ENCODE measurements at regions not wholly inside any gene's neighbourhood (a gene's known extent, or its start where the extent isn't known, plus 50 kb on each side); places are given as distances from the start of the nearest gene placed in this dataset.

DNA sequence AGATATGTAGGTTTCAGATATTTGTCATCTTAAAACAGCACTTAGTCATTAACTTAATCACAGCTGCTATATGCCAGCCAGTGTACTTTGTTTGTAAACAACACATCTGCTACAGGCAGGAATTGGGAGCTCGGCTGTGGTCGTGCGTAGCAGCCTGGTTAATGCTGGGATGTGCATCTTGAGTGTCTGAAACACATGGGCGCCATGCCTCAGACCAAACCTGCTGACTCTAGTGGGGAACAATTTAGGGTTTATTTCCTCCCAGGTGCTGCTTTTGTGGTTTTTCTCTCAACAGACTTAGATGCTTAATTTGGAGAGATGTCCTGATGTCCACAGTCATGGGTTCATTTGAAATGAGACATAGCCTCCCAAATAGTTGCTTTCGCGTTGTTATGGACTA, 238.5 kb upstream of the TMTC4 start:
- Mint-ChIP-seq H3K4me3 (no peak overlapping the region), H3K27ac (no peak overlapping the region), H3K36me3 (ENCODE audit: insufficient read depth) (no peaks in the 10 kb centered on the region), H3K27me3 (peaks cover 35% of the 10 kb centered on the region in 2 donors), H3K4me1 (ENCODE audit: low read depth in 2 of 2) (no peaks in the 10 kb centered on the region), H3K9me3 (no peaks in the 10 kb centered on the region)
- DNase-seq (no peak), ATAC-seq (replicated peaks) (no peak)

DNA sequence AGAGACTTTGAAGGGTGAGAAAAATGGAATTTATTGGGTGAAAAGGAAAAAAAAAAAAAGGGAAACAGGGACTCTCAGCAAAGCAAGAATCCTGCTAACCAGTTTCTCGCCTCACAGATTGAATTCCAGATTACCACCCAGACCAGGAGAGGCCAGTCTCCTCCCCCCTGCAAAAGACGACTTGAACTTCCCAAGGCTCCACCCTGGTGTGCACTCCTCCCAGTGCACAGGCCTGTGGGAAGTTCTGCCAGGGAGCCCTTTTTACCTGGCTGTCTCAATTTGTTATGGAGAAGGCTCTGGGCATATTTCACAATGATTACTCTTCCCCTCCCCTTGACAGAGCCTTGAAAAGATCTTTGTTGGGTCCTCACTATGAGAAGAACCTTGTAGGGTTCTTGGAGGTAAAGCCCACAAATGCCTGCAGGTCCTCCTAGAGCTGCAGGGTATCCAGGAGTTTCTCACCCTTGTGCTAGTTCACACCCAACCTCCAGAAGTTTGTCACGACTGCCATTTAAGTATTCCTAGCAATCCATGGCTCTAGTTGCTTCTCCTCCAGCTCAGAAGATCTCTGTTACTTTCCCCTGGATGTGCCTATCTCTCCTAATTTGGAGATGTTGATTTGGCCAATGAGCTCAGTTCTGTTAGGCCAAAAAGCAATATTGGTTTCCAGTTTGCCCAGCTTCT, 229.8 kb upstream of the TMTC4 start:
- no peaks in the 10 kb centered on the region for H3K4me1 Mint-ChIP-seq (ENCODE audit: low read depth in 2 of 2)
- no peaks in the 10 kb centered on the region for H3K9me3 Mint-ChIP-seq
- ATAC-seq (replicated peaks) (no peak), DNase-seq (no peak)
- peaks cover 15 to 20% of the 10 kb centered on the region in 2 donors for H3K27me3 Mint-ChIP-seq
- no peaks in the 10 kb centered on the region for H3K36me3 Mint-ChIP-seq (ENCODE audit: insufficient read depth)
- H3K4me3 Mint-ChIP-seq, result no peak overlapping the region
- no peak overlapping the region for H3K27ac Mint-ChIP-seq

GRCh38 chr13:100899720-100900316, 225.2 kb upstream of the TMTC4 start:
- H3K36me3 Mint-ChIP-seq (ENCODE audit: insufficient read depth), result no peaks in the 10 kb centered on the region
- peaks cover 5 to 29% of the 10 kb centered on the region in 2 donors for H3K27me3 Mint-ChIP-seq
- H3K4me3 Mint-ChIP-seq, result no peak overlapping the region
- DNase-seq, result no peak
- ATAC-seq (replicated peaks), result no peak
- no peaks in the 10 kb centered on the region for H3K9me3 Mint-ChIP-seq
- H3K27ac Mint-ChIP-seq, result no peak overlapping the region
- H3K4me1 Mint-ChIP-seq (ENCODE audit: low read depth in 2 of 2), result no peaks in the 10 kb centered on the region

DNA sequence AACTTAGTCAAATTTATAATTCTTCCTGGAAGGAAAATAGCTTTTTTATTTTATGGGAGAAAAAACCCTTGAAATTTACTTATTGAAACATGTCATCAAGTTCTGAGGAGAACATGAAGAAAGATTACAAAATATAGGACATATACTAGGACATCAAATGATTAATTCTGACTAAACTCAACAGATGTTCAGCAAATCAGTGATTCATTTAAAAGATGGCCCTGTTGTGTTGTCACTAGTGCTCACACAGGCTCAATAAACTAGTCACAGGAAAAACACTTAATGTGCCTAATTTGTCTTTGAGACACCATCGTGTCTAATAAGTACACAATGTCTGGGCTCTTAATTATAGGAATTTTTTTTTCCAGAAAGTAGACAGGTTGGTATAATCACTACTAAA, 223.8 kb upstream of the TMTC4 start:
- no peak overlapping the region for H3K4me3 Mint-ChIP-seq
- H3K9me3 Mint-ChIP-seq, result no peaks in the 10 kb centered on the region
- no peaks in the 10 kb centered on the region for H3K4me1 Mint-ChIP-seq (ENCODE audit: low read depth in 2 of 2)
- DNase-seq, result no peak
- H3K27ac Mint-ChIP-seq, result no peak overlapping the region
- no peak for ATAC-seq (replicated peaks)
- H3K27me3 Mint-ChIP-seq, result peaks cover 8 to 15% of the 10 kb centered on the region in 2 donors
- H3K36me3 Mint-ChIP-seq (ENCODE audit: insufficient read depth), result no peaks in the 10 kb centered on the region

DNA sequence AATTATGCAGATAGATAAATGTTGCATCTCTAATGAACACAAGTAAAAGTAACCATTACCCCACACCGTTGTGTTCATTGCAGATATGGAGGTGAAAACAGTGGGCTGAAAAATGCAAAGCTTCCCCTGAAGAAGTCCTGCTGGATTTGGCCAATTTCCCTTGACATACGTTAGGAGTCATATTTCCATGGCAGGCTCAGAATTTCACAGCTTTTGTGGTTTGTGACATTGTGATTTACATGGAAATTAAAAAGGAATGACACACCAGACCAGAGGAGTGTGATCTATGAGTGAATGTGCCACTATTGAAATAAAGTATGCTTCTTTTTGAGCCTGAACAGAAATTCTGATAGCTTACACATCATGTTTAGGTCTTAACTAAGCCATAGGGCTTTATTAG, 221.1 kb upstream of the TMTC4 start:
- no peaks in the 10 kb centered on the region for H3K36me3 Mint-ChIP-seq (ENCODE audit: insufficient read depth)
- H3K27ac Mint-ChIP-seq, result no peak overlapping the region

DNA sequence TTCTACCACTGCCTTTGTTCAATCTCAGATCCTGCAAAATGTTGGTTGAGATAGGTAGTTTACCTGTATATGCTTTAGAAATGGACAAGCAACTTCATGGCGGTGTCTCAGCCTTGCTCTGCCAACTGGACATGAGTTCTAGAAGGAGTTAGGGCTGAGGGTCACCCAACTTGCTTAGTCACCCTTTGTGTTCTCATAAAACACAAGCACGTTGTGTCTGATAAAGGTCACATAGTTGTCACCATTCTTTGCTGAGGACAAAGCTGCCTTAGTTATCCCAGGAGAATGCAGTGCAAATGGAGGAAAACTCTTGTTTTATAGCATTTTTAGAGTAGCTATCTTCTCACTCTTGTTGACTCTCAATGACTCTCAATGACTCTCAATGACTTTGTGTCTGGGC, 218.4 kb upstream of the TMTC4 start:
- Mint-ChIP-seq H3K27me3 (peaks cover 11 to 12% of the 10 kb centered on the region in 2 donors), H3K36me3 (ENCODE audit: insufficient read depth) (no peaks in the 10 kb centered on the region), H3K27ac (no peak overlapping the region), H3K4me3 (no peak overlapping the region), H3K4me1 (ENCODE audit: low read depth in 2 of 2) (no peaks in the 10 kb centered on the region), H3K9me3 (no peaks in the 10 kb centered on the region)
- ATAC-seq (replicated peaks) (no peak), DNase-seq (no peak)

More for the DNA sequence above, 221.1 kb upstream of the TMTC4 start:
- Mint-ChIP-seq H3K4me1 (ENCODE audit: low read depth in 2 of 2) (no peaks in the 10 kb centered on the region), H3K9me3 (no peaks in the 10 kb centered on the region), H3K4me3 (no peak overlapping the region), H3K27me3 (peaks cover 11 to 12% of the 10 kb centered on the region in 2 donors)
- DNase-seq (no peak), ATAC-seq (replicated peaks) (no peak)

DNA sequence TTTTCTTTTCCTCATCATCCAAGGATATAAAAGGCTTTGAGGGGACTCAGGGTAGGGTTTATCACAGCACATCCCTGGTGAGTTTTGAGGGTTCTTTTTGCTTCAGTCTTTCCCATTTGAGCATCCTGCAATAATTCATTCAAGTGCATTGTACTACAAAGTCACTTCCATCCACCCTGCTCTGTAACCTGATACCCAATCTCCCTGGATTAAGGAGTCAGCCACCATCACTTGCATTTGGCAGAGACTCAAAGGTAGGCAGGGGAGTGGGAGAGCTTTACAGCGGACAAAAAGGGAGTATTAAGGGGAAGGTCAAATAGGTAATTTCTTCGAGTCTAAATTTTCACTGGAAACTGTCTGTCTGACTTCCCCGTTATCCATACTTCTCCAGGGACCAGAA, 216.1 kb upstream of the TMTC4 start:
- H3K27ac Mint-ChIP-seq, result no peak overlapping the region

DNA sequence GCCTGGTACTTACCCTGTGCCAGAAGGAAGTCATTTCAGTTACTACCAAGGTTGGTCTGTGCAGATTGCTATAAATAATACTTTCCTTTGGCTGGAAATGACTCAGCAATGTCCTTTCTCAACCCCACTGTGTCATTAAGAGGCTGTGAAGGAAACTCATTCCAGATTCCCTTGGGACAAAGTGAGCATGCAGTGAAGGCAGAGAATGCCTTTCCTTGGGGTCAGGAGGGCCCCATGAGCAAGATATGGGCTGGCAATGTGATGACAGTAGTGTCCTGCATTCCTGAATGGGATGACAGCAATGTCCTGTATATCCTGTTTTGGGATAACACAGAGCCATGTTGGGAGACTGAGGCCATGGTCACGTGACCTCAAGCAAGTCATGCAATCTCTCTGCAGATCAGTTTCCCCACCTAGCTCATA, 213.1 kb upstream of the TMTC4 start:
- ATAC-seq (replicated peaks), result no peak
- Mint-ChIP-seq H3K9me3 (peaks cover 0 to 1% of the 10 kb centered on the region in 2 donors), H3K4me3 (no peak overlapping the region), H3K27me3 (peaks cover 0 to 14% of the 10 kb centered on the region in 2 donors), H3K4me1 (ENCODE audit: low read depth in 2 of 2) (no peaks in the 10 kb centered on the region), H3K27ac (no peak overlapping the region), H3K36me3 (ENCODE audit: insufficient read depth) (no peaks in the 10 kb centered on the region)
- no peak for DNase-seq

More for the DNA sequence above, 216.1 kb upstream of the TMTC4 start:
- peaks cover 0 to 1% of the 10 kb centered on the region in 2 donors for H3K9me3 Mint-ChIP-seq
- peaks cover 0 to 25% of the 10 kb centered on the region in 2 donors for H3K27me3 Mint-ChIP-seq
- no peaks in the 10 kb centered on the region for H3K36me3 Mint-ChIP-seq (ENCODE audit: insufficient read depth)
- no peak overlapping the region for H3K4me3 Mint-ChIP-seq
- H3K4me1 Mint-ChIP-seq (ENCODE audit: low read depth in 2 of 2), result no peaks in the 10 kb centered on the region
- ATAC-seq (replicated peaks) (no peak), DNase-seq (no peak)

GRCh38 chr13:100883453-100883852, 208.9 kb upstream of the TMTC4 start:
- no peak for ATAC-seq (replicated peaks)

GRCh38 chr13:100881291-100881864, 206.8 kb upstream of the TMTC4 start:
- ATAC-seq (replicated peaks) (no peak), DNase-seq (no peak)
- Mint-ChIP-seq H3K9me3 (peaks cover 0 to 2% of the 10 kb centered on the region in 2 donors), H3K27me3 (peaks cover 17 to 25% of the 10 kb centered on the region in 2 donors), H3K4me1 (ENCODE audit: low read depth in 2 of 2) (no peaks in the 10 kb centered on the region), H3K27ac (no peak overlapping the region), H3K4me3 (no peak overlapping the region), H3K36me3 (ENCODE audit: insufficient read depth) (no peaks in the 10 kb centered on the region)

More at GRCh38 chr13:100883453-100883852, 208.9 kb upstream of the TMTC4 start:
- Mint-ChIP-seq H3K4me3 (no peak overlapping the region), H3K27me3 (peaks cover 25 to 29% of the 10 kb centered on the region in 2 donors), H3K9me3 (peaks cover 0 to 1% of the 10 kb centered on the region in 2 donors), H3K4me1 (ENCODE audit: low read depth in 2 of 2) (no peaks in the 10 kb centered on the region), H3K27ac (no peak overlapping the region), H3K36me3 (ENCODE audit: insufficient read depth) (no peaks in the 10 kb centered on the region)
- DNase-seq, result no peak

- H3K9me3 Mint-ChIP-seq, result peaks cover 0 to 7% of the 10 kb centered on the region in 2 donors
- H3K36me3 Mint-ChIP-seq (ENCODE audit: insufficient read depth), result no peaks in the 10 kb centered on the region
- ATAC-seq (replicated peaks) (no peak), DNase-seq (no peak)
- no peak overlapping the region for H3K4me3 Mint-ChIP-seq
- no peaks in the 10 kb centered on the region for H3K4me1 Mint-ChIP-seq (ENCODE audit: low read depth in 2 of 2)
- peaks cover 22 to 29% of the 10 kb centered on the region in 2 donors for H3K27me3 Mint-ChIP-seq
- no peak overlapping the region for H3K27ac Mint-ChIP-seq
These were observed 205.6 kb upstream of the TMTC4 start for GRCh38 chr13:100880166-100880565.

- Mint-ChIP-seq H3K27me3 (peaks cover 22 to 31% of the 10 kb centered on the region in 2 donors), H3K36me3 (ENCODE audit: insufficient read depth) (no peaks in the 10 kb centered on the region), H3K27ac (no peak overlapping the region), H3K4me3 (no peak overlapping the region), H3K4me1 (ENCODE audit: low read depth in 2 of 2) (no peaks in the 10 kb centered on the region), H3K9me3 (peaks cover 0 to 7% of the 10 kb centered on the region in 2 donors)
- DNase-seq (no peak), ATAC-seq (replicated peaks) (no peak)
These were observed 204.7 kb upstream of the TMTC4 start for GRCh38 chr13:100879255-100879654.

DNA sequence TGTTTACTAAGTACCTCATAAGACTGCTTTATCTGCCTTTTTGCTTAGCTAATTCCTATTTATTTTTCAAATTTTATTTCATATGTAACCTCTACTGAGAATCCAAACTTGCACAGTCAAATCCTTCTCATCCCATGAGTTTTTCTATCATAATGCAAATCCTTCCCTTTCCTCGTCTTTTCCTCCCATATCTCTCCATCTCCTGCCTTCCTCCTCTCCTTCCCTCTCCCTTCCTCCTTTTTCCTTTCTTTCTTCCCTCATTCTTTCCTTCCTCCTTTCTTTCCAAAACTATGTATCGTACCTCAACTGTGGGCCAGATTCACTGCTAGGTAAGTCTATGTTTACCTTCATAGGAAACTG, 201.4 kb upstream of the TMTC4 start:
- no peaks in the 10 kb centered on the region for H3K36me3 Mint-ChIP-seq (ENCODE audit: insufficient read depth)
- DNase-seq, result no peak
- H3K27ac Mint-ChIP-seq, result no peak overlapping the region
- no peaks in the 10 kb centered on the region for H3K4me1 Mint-ChIP-seq (ENCODE audit: low read depth in 2 of 2)
- peaks cover 31 to 36% of the 10 kb centered on the region in 2 donors for H3K27me3 Mint-ChIP-seq
- no peak for ATAC-seq (replicated peaks)
- H3K9me3 Mint-ChIP-seq, result peaks cover 0 to 7% of the 10 kb centered on the region in 2 donors
- no peak overlapping the region for H3K4me3 Mint-ChIP-seq

All from effector memory CD8-positive, alpha-beta T cell (primary cell).